SK-N-SH (cell line): ENCODE measurements at regions not wholly inside any gene's neighbourhood (a gene's known extent, or its start where the extent isn't known, plus 50 kb on each side); places are given as distances from the start of the nearest gene placed in this dataset.

Source experiments
- CTCF ChIA-PET: fragments of 300-600, 350-600 bp; formaldehyde crosslinking; extraction: SDS; loops from one replicate; lab custom pipeline; 2021; lab: Yijun Ruan, JAX
- POLR2A ChIA-PET: fragments of 350-600 bp; sonication (Branson Sonifier 250); formaldehyde crosslinking; extraction: SDS; loops from one replicate; lab custom pipeline; 2020; ENCODE audit warnings: antibody characterized with exemption, inconsistent platforms; lab: Yijun Ruan, JAX
- DNase-seq: peaks from one replicate; pipeline ENCODE4 v3.0.0; 2012
- H2AFZ ChIP-seq: fragments of 200-600 bp; sonication (generic); 2 replicates; pipeline ENCODE4 v1.8.1; 2016; ENCODE audit warnings: antibody characterized with exemption, mild to moderate bottlenecking, low read depth
- H3F3A ChIP-seq: fragments of 200-600 bp; sonication (generic); replicated peaks from 2 replicates; pipeline ENCODE3; 2016; ENCODE audit warnings: antibody characterized with exemption, mild to moderate bottlenecking; ENCODE audit not compliant: insufficient read depth
- H3K27ac ChIP-seq, 2 experiments: fragments of 200-500 bp in 1 of 2; fragments of 200-600 bp in 1 of 2; sonication (Bioruptor generic) in 1 of 2; sonication (generic), shearing (Covaris generic) in 1 of 2; 2 replicates each; pipeline versions ENCODE4 v1.5.1 to v1.6.1; 2014 to 2016; ENCODE audit warnings: low read depth in 2 of 2, inconsistent platforms in 1 of 2, low read length in 1 of 2, mild to moderate bottlenecking in 1 of 2, mixed read lengths in 1 of 2
- H3K27me3 ChIP-seq: fragments of 200-600 bp; sonication (generic), shearing (Covaris generic); 2 replicates; pipeline ENCODE4 v1.6.1; 2016; ENCODE audit warnings: mixed run types; ENCODE audit not compliant: insufficient read depth
- H3K36me3 ChIP-seq, 2 experiments: fragments of 200-500 bp in 1 of 2; fragments of 200-600 bp in 1 of 2; sonication (Bioruptor generic) in 1 of 2; sonication (generic) in 1 of 2; replicated peaks in 1 of 2; 2 replicates each; pipeline versions ENCODE3 to v1.5.1; 2014 to 2016; ENCODE audit warnings: low read length in 1 of 2, mild to moderate bottlenecking in 1 of 2; ENCODE audit not compliant: insufficient read depth in 2 of 2, control insufficient read depth in 1 of 2
- H3K4me1 ChIP-seq, 2 experiments: fragments of 200-500 bp in 1 of 2; fragments of 200-600 bp in 1 of 2; sonication (Bioruptor generic) in 1 of 2; sonication (generic), shearing (Covaris generic) in 1 of 2; 2 replicates each; pipeline versions ENCODE4 v1.5.1 to v1.6.1; 2014 to 2016; ENCODE audit warnings: low read depth in 1 of 2, low read length in 1 of 2, mixed run types in 1 of 2; ENCODE audit not compliant: insufficient read depth in 2 of 2, control insufficient read depth in 1 of 2
- H3K4me2 ChIP-seq: fragments of 200-600 bp; sonication (generic), shearing (Covaris generic); 2 replicates; pipeline ENCODE4 v1.6.1; 2017; ENCODE audit warnings: mixed run types
- H3K4me3 ChIP-seq, 2 experiments: fragments of 200-500 bp in 1 of 2; fragments of 200-600 bp in 1 of 2; sonication (Bioruptor generic) in 1 of 2; sonication (generic), shearing (Covaris generic) in 1 of 2; 2 replicates each; pipeline versions ENCODE4 v1.5.1 to v1.8.1; 2014 to 2016; ENCODE audit warnings: low read depth in 2 of 2, inconsistent platforms in 1 of 2, low read length in 1 of 2, mild to moderate bottlenecking in 1 of 2, mixed read lengths in 1 of 2, moderate library complexity in 1 of 2
- H3K79me2 ChIP-seq: fragments of 200-600 bp; sonication (generic); 2 replicates; pipeline ENCODE4 v1.8.1; 2017; ENCODE audit warnings: mild to moderate bottlenecking; ENCODE audit not compliant: insufficient read depth
- H3K9ac ChIP-seq: fragments of 200-600 bp; sonication (generic); 2 replicates; pipeline ENCODE4 v1.6.1; 2017; ENCODE audit warnings: mixed run types
- H3K9me2 ChIP-seq: fragments of 200-600 bp; sonication (generic); 2 replicates; pipeline ENCODE4 v1.6.1; 2017; ENCODE audit warnings: mixed run types
- H3K9me3 ChIP-seq: fragments of 200-600 bp; sonication (generic); 2 replicates; pipeline ENCODE4 v1.6.1; 2017; ENCODE audit warnings: mixed run types, mild to moderate bottlenecking, moderate library complexity
- H4K20me1 ChIP-seq: fragments of 200-600 bp; sonication (generic); 2 replicates; pipeline ENCODE4 v1.6.1; 2017; ENCODE audit warnings: mild to moderate bottlenecking, mixed run types; ENCODE audit not compliant: insufficient read depth
- CHD2 ChIP-seq: fragments of 150-350 bp; IDR thresholded peaks from 2 replicates; pipeline ENCODE4 v1.6.1; 2018; ENCODE audit warnings: low read length; ENCODE audit not compliant: partially characterized antibody
- ELF1 ChIP-seq: IDR thresholded peaks from 2 replicates; pipeline ENCODE4 v1.4.0; 2012
- EP300 ChIP-seq, 2 experiments: IDR thresholded peaks; 2 replicates each; pipeline versions ENCODE4 v1.4.0 to v1.6.1; 2012; ENCODE audit warnings: borderline replicate concordance in 1 of 2, low read depth in 1 of 2, low read length in 1 of 2
- FOSL2 ChIP-seq: IDR thresholded peaks from 2 replicates; pipeline ENCODE4 v1.4.0; 2012; ENCODE audit warnings: low read depth, mild to moderate bottlenecking, moderate library complexity, borderline replicate concordance
- IRF3 ChIP-seq: fragments of 150-350 bp; IDR thresholded peaks from 2 replicates; pipeline ENCODE4 v1.6.1; 2016; ENCODE audit warnings: mild to moderate bottlenecking, low read depth, low read length
- JUND ChIP-seq: IDR thresholded peaks from 2 replicates; pipeline ENCODE4 v1.4.0; 2012
- MEF2A ChIP-seq: IDR thresholded peaks from 2 replicates; pipeline ENCODE4 v1.4.0; 2012; ENCODE audit warnings: low read depth, borderline replicate concordance
- MXI1 ChIP-seq: IDR thresholded peaks from 2 replicates; pipeline ENCODE4 v1.6.1; 2012; ENCODE audit warnings: mild to moderate bottlenecking, low read depth, low read length, improper control_type of control experiment
- NFIC ChIP-seq: IDR thresholded peaks from 2 replicates; pipeline ENCODE4 v1.4.0; 2012; ENCODE audit warnings: borderline replicate concordance
- RAD21 ChIP-seq: IDR thresholded peaks from 2 replicates; pipeline ENCODE4 v1.6.1; 2012; ENCODE audit warnings: mild to moderate bottlenecking, low read length
- RCOR1 ChIP-seq: fragments of 150-350 bp; IDR thresholded peaks from 2 replicates; pipeline ENCODE4 v1.6.1; 2017; ENCODE audit warnings: antibody characterized with exemption, low read length
- REST ChIP-seq: IDR thresholded peaks from 2 replicates; pipeline ENCODE4 v1.6.1; 2012; ENCODE audit warnings: mild to moderate bottlenecking, low read depth, low read length, moderate library complexity
- TAF1 ChIP-seq: IDR thresholded peaks from 2 replicates; pipeline ENCODE4 v1.6.1; 2012; ENCODE audit warnings: low read depth, mild to moderate bottlenecking, low read length, moderate library complexity, borderline replicate concordance
- TCF12 ChIP-seq: IDR thresholded peaks from 2 replicates; pipeline ENCODE4 v1.4.0; 2012
- TEAD4 ChIP-seq: IDR thresholded peaks from 2 replicates; pipeline ENCODE4 v1.4.0; 2012; ENCODE audit warnings: mild to moderate bottlenecking, borderline replicate concordance; ENCODE audit not compliant: insufficient read depth
- USF1 ChIP-seq: IDR thresholded peaks from 2 replicates; pipeline ENCODE4 v1.4.0; 2012; ENCODE audit warnings: low read depth, borderline replicate concordance
- YY1 ChIP-seq: IDR thresholded peaks from 2 replicates; pipeline ENCODE4 v1.4.0; 2012; ENCODE audit warnings: low read depth, mild to moderate bottlenecking
- ZBTB33 ChIP-seq: IDR thresholded peaks from 2 replicates; pipeline ENCODE4 v1.4.0; 2012; ENCODE audit warnings: low read depth, borderline replicate concordance
- WGBS: methylation state at CpG from one replicate; pipeline ENCODE4 v1.1.6; 2017; ENCODE audit warnings: low lambda C conversion rate; 5-methylcytosine and 5-hydroxymethylcytosine counted together
- TF ChIP-seq, protein P1 (sequence below): IDR thresholded peaks from 2 replicates; pipeline ENCODE4; 2012
- TF ChIP-seq, protein P2 (sequence below): fragments of 200-600 bp; sonication (generic); IDR thresholded peaks from 2 replicates; pipeline ENCODE4 v1.6.1; 2017; ENCODE audit warnings: antibody characterized with exemption, mild to moderate bottlenecking, moderate library complexity

DNA sequence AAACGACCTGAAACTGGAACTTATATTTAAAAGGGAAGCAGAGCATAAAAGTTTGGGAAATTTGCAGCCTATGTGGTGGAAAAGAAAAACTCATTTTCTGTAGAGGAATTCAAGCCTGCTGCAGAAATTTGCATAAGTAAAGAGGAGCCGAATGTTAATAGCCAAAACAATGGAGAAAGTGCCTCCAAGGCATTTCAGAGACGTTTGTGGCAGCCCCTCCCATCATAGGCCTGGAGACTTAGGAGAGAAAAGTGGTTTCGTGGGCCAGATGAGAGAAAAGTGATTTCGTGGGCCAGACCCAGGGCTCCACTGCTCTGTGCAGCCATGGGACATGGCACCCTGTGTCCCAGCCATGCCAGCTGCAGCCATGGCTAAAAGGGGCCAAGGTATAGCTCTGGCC lies 361.9 kb downstream of the PCDH19 start:
- TF ChIP-seq ELF1 = no peak
- TF ChIP-seq JUND = no peak
- no peak for TF ChIP-seq TCF12
- TF ChIP-seq, protein P1, sequence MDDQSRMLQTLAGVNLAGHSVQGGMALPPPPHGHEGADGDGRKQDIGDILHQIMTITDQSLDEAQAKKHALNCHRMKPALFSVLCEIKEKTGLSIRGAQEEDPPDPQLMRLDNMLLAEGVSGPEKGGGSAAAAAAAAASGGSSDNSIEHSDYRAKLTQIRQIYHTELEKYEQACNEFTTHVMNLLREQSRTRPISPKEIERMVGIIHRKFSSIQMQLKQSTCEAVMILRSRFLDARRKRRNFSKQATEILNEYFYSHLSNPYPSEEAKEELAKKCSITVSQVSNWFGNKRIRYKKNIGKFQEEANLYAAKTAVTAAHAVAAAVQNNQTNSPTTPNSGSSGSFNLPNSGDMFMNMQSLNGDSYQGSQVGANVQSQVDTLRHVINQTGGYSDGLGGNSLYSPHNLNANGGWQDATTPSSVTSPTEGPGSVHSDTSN = no peak
- no peak for TF ChIP-seq NFIC
- no peak for TF ChIP-seq EP300 (IDR thresholded peaks at IDR 0.05; ENCODE audit: borderline replicate concordance in 1 of 2, low read depth in 1 of 2, low read length in 1 of 2)
- no peak for TF ChIP-seq CHD2
- no peak for TF ChIP-seq MEF2A
- TF ChIP-seq RAD21 = no peak
- TF ChIP-seq, protein P2, sequence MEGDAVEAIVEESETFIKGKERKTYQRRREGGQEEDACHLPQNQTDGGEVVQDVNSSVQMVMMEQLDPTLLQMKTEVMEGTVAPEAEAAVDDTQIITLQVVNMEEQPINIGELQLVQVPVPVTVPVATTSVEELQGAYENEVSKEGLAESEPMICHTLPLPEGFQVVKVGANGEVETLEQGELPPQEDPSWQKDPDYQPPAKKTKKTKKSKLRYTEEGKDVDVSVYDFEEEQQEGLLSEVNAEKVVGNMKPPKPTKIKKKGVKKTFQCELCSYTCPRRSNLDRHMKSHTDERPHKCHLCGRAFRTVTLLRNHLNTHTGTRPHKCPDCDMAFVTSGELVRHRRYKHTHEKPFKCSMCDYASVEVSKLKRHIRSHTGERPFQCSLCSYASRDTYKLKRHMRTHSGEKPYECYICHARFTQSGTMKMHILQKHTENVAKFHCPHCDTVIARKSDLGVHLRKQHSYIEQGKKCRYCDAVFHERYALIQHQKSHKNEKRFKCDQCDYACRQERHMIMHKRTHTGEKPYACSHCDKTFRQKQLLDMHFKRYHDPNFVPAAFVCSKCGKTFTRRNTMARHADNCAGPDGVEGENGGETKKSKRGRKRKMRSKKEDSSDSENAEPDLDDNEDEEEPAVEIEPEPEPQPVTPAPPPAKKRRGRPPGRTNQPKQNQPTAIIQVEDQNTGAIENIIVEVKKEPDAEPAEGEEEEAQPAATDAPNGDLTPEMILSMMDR = no peak
- TF ChIP-seq RCOR1 = no peak
- no peak for TF ChIP-seq ZBTB33
- TF ChIP-seq MXI1 = no peak
- no peak for TF ChIP-seq REST
- TF ChIP-seq YY1 = no peak
- no peak for TF ChIP-seq USF1
- no peak for TF ChIP-seq FOSL2
- no peak for TF ChIP-seq IRF3
- TF ChIP-seq TEAD4 = no peak
- TF ChIP-seq TAF1 = no peak
- Histone ChIP-seq H3F3A (no peaks in the 10 kb centered on the region), H3K27ac (no peak overlapping the region), H3K9ac (no peak overlapping the region), H3K27me3 (no peaks in the 10 kb centered on the region), H3K4me1 (no peaks in the 10 kb centered on the region), H3K36me3 (no peaks in the 10 kb centered on the region), H3K4me2 (no peak overlapping the region), H3K9me3 (no peaks in the 10 kb centered on the region), H3K4me3 (no peak overlapping the region), H4K20me1 (no peaks in the 10 kb centered on the region), H3K9me2 (no peaks in the 10 kb centered on the region), H2AFZ (no peak overlapping the region), H3K79me2 (no peaks in the 10 kb centered on the region)
- DNase-seq = no peak
- ChIA-PET POLR2A (no interaction called here), CTCF (no interaction called here)
- 0% methylated on average over 5 of the region's 5 CpGs for WGBS
